Gastrocnemius medialis (tissue), 4 donors: ENCODE measurements at regions not wholly inside any gene's neighbourhood (a gene's known extent, or its start where the extent isn't known, plus 50 kb on each side); places are given as distances from the start of the nearest gene placed in this dataset.

Experiments used
- ATAC-seq, 2 donors: fragments of 150-250 bp; one replicate each; pipeline ENCODE4 v1.9.1; 2016
- DNase-seq, 2 donors: peaks; one replicate each; pipeline ENCODE4 v3.0.0-alpha.2; 2019
- H3K27ac ChIP-seq, 4 donors: fragments of 200-600 bp; sonication (generic); 1 replicate in 1 of 4; 2 replicates in 3 of 4; pipeline ENCODE4 v1.5.1; 2016 to 2018; ENCODE audit warnings: mild to moderate bottlenecking in 2 of 4, moderate library complexity in 1 of 4
- H3K27me3 ChIP-seq, 3 donors: fragments of 200-600 bp; sonication (generic) in 2 of 3; 1 replicate in 1 of 3; 2 replicates in 2 of 3; pipeline versions ENCODE4 v1.5.1 to v1.6.0; 2016 to 2019; ENCODE audit warnings: mild to moderate bottlenecking in 1 of 3, moderate library complexity in 1 of 3
- H3K36me3 ChIP-seq, 2 donors: fragments of 200-600 bp; sonication (generic) in 1 of 2; one replicate each; pipeline ENCODE4 v1.5.1; 2017 to 2018
- H3K4me1 ChIP-seq, 2 donors: fragments of 200-600 bp; sonication (generic) in 1 of 2; one replicate each; pipeline ENCODE4 v1.5.1; 2016 to 2017; ENCODE audit warnings: mild to moderate bottlenecking in 2 of 2
- H3K4me3 ChIP-seq, 4 donors: fragments of 200-600 bp; sonication (generic) in 3 of 4; 1 replicate in 1 of 4; 2 replicates in 3 of 4; pipeline ENCODE4 v1.5.1; 2016 to 2019; ENCODE audit warnings: mild to moderate bottlenecking in 2 of 4
- H3K9me3 ChIP-seq, 3 donors: fragments of 200-600 bp; sonication (generic) in 2 of 3; 1 replicate in 1 of 3; 2 replicates in 2 of 3; pipeline ENCODE4 v1.5.1; 2016 to 2019
- POLR2A ChIP-seq, 2 donors: fragments of 450-650 bp; IDR thresholded peaks; one replicate each; pipeline ENCODE4 v1.6.1; 2017; ENCODE audit warnings: antibody characterized with exemption in 2 of 2, mild to moderate bottlenecking in 2 of 2, moderate library complexity in 2 of 2
- in situ Hi-C, 4 donors: fragments of 200-750 bp; cut with MboI; loops; one replicate each; pipeline versions ENCODE4 v1.15.0 to v1.8.0; 2017; ENCODE audit warnings: low sequenced_read_pairs in 4 of 4
- intact Hi-C: fragments of 100-400 bp; cut with DNase I; formaldehyde crosslinking; loops from one replicate; pipeline ENCODE4 v1.15.1; 2023; ENCODE audit warnings: low total_unique reads
- TF ChIP-seq, protein P1 (sequence below), 5 experiments: fragments of 450-650 bp in 3 of 5; fragments of 200-600 bp in 2 of 5; sonication (generic) in 2 of 5; IDR thresholded peaks in 4 of 5; conservative IDR thresholded peaks in 1 of 5; 1 replicate in 4 of 5; 2 replicates in 1 of 5; pipeline ENCODE4 v1.5.1; 2016 to 2019; ENCODE audit warnings: antibody characterized with exemption in 5 of 5, mild to moderate bottlenecking in 3 of 5, moderate library complexity in 3 of 5

DNA sequence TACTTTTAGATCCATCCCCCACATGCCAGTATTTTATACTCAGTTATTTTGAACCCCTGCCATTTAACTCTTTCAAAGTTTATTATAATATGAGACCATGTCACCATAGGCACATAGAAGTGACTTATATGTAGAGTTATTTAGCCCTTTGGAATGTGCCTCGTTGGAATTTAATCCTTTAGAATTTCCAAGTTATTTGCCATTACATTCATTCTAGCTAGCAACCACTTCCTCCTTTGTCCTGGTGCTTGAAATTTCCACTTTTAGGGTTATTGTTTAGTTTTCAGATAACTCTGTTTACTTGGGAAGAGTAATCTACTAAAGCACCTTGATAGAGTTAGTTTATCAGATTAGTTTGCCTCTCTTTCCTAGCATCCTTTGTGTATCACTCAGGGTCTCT, 82.8 kb upstream of the TLE1 start:
- TF ChIP-seq, protein P1, sequence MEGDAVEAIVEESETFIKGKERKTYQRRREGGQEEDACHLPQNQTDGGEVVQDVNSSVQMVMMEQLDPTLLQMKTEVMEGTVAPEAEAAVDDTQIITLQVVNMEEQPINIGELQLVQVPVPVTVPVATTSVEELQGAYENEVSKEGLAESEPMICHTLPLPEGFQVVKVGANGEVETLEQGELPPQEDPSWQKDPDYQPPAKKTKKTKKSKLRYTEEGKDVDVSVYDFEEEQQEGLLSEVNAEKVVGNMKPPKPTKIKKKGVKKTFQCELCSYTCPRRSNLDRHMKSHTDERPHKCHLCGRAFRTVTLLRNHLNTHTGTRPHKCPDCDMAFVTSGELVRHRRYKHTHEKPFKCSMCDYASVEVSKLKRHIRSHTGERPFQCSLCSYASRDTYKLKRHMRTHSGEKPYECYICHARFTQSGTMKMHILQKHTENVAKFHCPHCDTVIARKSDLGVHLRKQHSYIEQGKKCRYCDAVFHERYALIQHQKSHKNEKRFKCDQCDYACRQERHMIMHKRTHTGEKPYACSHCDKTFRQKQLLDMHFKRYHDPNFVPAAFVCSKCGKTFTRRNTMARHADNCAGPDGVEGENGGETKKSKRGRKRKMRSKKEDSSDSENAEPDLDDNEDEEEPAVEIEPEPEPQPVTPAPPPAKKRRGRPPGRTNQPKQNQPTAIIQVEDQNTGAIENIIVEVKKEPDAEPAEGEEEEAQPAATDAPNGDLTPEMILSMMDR (IDR thresholded peaks at IDR 0.05 in 4 of 5, conservative IDR thresholded peaks at IDR 0.05 in 1 of 5) = no peak
- TF ChIP-seq POLR2A (IDR thresholded peaks at IDR 0.05) = no peak
- no peaks in the 10 kb centered on the region for H3K36me3 ChIP-seq
- ATAC-seq (no peak), DNase-seq (no peak)
- H3K4me3 ChIP-seq = no peak overlapping the region
- H3K27ac ChIP-seq = no peak overlapping the region
- in situ Hi-C loops (no loop called here), intact Hi-C loops (no loop called here)
- peaks cover under 1% of the 10 kb centered on the region in 2 donors for H3K4me1 ChIP-seq
- H3K27me3 ChIP-seq = no peaks in the 10 kb centered on the region
- H3K9me3 ChIP-seq = no peaks in the 10 kb centered on the region

DNA sequence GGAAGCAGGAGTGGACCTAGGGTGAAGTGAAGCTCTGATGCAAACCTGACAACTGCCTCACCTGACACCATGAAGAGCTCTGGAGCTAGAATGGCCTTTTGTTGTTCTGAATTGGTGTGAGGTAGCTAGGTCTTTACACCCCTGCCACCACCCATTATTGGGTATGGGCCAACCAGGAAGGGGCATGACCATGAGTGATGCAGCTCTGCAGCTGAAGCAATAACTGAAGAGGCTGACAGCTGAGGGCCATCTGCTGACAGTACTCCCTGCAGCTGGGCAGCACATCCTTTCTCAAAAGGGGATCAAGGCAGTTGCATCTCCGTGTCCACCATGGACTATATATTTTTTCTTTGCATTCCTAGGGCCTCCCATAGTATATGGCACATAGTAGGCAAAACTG, 87.0 kb upstream of the TLE1 start:
- intact Hi-C loops = no loop called here

DNA sequence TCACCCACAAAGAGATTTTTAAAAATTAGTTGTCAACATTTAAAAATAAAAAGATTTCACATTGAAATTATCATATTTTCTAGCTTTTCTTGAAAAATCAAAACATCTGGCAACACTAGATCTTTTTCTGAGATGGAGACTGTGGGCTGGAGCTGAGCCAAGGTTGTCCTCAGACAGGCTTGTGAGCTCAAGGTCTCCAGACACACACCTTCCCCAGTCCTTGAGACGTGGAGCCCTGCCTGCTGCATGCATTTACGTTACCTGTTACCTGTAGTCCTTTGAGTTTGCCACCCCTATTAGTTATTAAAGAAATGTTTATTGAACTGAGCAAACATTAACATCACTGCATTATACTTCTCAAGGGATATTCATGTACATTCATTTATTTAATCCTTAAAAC, 87.5 kb upstream of the TLE1 start:
- ATAC-seq = no peak
- H3K9me3 ChIP-seq = no peaks in the 10 kb centered on the region
- H3K4me1 ChIP-seq = peaks cover 9 to 13% of the 10 kb centered on the region in 2 donors
- no peak for TF ChIP-seq POLR2A (IDR thresholded peaks at IDR 0.05)
- TF ChIP-seq, protein P1 (IDR thresholded peaks at IDR 0.05 in 4 of 5, conservative IDR thresholded peaks at IDR 0.05 in 1 of 5) = no peak
- H3K36me3 ChIP-seq = no peaks in the 10 kb centered on the region
- no peak for DNase-seq
- intact Hi-C loops = no loop called here
- no peak overlapping the region for H3K4me3 ChIP-seq
- H3K27ac ChIP-seq = no peak overlapping the region
- no peaks in the 10 kb centered on the region for H3K27me3 ChIP-seq
- in situ Hi-C loops = no loop called here

More for the DNA sequence above, 87.0 kb upstream of the TLE1 start:
- Histone ChIP-seq H3K9me3 (no peaks in the 10 kb centered on the region), H3K27ac (no peak overlapping the region), H3K4me1 (peaks cover 9 to 13% of the 10 kb centered on the region in 2 donors), H3K27me3 (no peaks in the 10 kb centered on the region), H3K4me3 (no peak overlapping the region), H3K36me3 (no peaks in the 10 kb centered on the region)
- TF ChIP-seq, protein P1 (IDR thresholded peaks at IDR 0.05 in 4 of 5, conservative IDR thresholded peaks at IDR 0.05 in 1 of 5) = no peak
- no peak for TF ChIP-seq POLR2A (IDR thresholded peaks at IDR 0.05)
- DNase-seq (no peak), ATAC-seq (no peak)
- in situ Hi-C loops = no loop called here

DNA sequence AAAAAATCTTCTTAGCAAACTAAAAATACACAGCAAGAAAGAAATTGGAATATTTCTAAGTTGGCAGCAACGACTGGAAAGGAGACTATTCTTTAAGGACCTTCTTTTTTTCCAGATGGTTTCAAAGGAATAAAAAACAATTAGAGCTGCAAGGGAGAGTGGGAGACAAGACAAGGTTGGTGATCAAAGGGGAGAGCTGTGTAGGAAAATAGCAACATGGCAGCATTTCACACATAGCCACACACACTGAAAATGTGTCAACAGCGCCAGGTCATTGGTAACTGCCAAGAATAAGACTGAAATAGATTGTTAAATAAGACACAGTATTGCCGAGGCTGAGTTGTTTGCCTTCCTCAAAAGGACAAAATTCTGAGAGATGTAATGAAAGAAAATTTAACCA, 88.1 kb upstream of the TLE1 start:
- no peaks in the 10 kb centered on the region for H3K9me3 ChIP-seq
- no peaks in the 10 kb centered on the region for H3K36me3 ChIP-seq
- ATAC-seq (peak; percentile 58 to 77), DNase-seq (peak in 1 of 2 donors; percentile 16)
- H3K27ac ChIP-seq = no peak overlapping the region
- H3K27me3 ChIP-seq = no peaks in the 10 kb centered on the region
- peaks cover 9 to 13% of the 10 kb centered on the region in 2 donors for H3K4me1 ChIP-seq
- intact Hi-C loops (no loop called here), in situ Hi-C loops (no loop called here)
- no peak overlapping the region for H3K4me3 ChIP-seq
- TF ChIP-seq, protein P1 (IDR thresholded peaks at IDR 0.05 in 4 of 5, conservative IDR thresholded peaks at IDR 0.05 in 1 of 5) = no peak
- no peak for TF ChIP-seq POLR2A (IDR thresholded peaks at IDR 0.05)

DNA sequence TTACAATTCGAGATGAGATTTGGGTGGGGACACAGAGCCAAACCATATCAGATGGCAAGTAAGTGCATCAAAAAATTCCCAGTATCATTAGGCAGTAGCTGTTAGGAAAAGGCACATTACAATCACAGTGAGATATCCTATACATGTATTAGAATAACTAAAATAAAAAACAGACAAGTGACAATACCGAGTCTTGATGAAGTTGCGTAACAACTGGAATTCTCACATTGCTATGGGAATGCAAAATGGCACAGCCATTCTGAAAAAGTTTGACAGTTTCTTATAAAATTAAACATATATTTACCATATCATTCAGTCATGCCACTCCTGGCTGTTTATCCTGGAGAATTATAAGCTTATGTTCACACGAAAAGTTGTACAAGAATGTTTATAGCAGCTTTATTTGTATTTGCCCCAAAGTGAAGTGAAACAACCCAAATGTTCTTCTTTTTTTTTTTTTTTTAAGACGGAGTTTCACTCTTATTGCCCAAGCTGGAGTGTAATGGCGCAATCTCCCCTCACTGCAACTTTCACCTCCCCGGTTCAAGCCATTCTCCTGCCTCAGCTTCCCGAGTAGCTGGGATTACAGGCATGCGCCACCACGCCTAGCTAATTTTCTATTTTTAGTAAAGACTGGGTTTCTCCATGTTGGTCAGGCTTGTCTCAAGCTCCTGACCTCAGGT, 93.1 kb upstream of the TLE1 start:
- DNase-seq (no peak), ATAC-seq (no peak)
- Histone ChIP-seq H3K4me1 (peaks cover 6 to 9% of the 10 kb centered on the region in 2 donors), H3K27me3 (no peaks in the 10 kb centered on the region), H3K4me3 (no peak overlapping the region), H3K27ac (no peak overlapping the region), H3K36me3 (no peaks in the 10 kb centered on the region), H3K9me3 (no peaks in the 10 kb centered on the region)
- intact Hi-C loops (no loop called here), in situ Hi-C loops (no loop called here)
- TF ChIP-seq, protein P1 (IDR thresholded peaks at IDR 0.05 in 4 of 5, conservative IDR thresholded peaks at IDR 0.05 in 1 of 5) = no peak
- no peak for TF ChIP-seq POLR2A (IDR thresholded peaks at IDR 0.05)
